SIG-M5 treated with dmso at 0.1 percent for 504 hours (cell line): ENCODE measurements at regions not wholly inside any gene's neighbourhood (a gene's known extent, or its start where the extent isn't known, plus 50 kb on each side); places are given as distances from the start of the nearest gene placed in this dataset.
"Not testable (repeated sequence)": the region's sequence is repeated elsewhere in the genome, so short reads cannot be mapped to it uniquely, and the experiment has no call there.

ENCODE experiments used
- DNase-seq: peaks from one replicate; lab custom pipeline; 2025; ENCODE audit not compliant: unreplicated experiment; lab: John Stamatoyannopoulos, UW

- no peak for DNase-seq
These were observed 126.6 kb upstream of the NAA20 start for GRCh38 chr20:19890445-19891051.

DNA sequence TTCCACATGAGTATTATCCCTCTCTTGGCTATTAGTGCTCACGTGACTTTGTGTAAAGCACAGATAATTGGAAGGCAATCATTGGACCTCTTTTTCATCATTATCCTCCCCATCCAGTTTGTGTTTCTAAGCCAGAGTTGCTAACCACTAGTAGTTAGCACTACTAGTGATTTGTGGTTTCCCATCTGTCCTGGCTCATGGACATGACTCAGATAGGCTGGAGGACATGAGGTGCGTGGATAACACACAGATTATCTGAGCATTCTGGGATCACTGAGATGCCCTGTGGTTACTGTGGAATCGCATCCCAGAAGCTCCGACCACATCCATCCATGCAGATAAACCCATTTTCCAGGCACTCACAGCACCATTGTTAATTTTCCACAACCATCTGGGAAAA, 123.8 kb upstream of the NAA20 start:
- no peak for DNase-seq

- DNase-seq, result no peak
These were observed 121.4 kb upstream of the NAA20 start for GRCh38 chr20:19895761-19896160.

- DNase-seq, result no peak
These were observed 119.3 kb upstream of the NAA20 start for GRCh38 chr20:19897891-19898290.

GRCh38 chr20:19901226-19901625, 115.9 kb upstream of the NAA20 start:
- no peak for DNase-seq

DNA sequence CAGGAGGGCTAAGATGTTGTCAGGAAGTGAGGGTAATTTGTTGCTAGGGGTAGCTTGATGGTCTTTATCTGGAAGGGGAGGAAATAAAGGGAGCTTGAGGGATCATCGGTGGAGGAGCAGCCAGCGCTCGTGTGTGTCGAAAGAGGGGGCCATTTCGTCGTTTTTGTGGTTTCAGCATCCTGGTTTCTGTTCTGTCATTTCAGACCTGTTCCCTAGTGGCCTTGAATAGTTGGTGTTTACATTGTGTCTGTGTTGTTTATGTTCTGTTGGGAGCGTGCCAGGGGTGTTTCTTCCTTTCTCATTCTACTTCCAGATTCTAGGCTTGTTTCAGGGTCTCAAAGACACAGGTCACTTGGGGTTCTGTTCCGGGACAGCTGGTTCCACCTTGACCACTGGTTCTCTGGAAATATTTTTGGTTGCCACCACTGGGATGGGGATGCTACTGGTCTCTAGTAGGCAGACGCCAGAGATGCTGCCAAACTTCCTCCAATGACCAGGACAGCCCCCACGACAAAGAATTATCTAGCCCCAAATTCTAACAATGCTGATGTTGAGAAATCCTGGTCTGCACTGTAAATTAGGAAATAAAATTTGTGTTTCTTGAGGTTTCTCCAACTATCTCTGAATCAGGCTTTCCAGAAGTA, 113.9 kb upstream of the NAA20 start:
- DNase-seq, result peak; percentile 97

- no peak for DNase-seq
These were observed 109.7 kb upstream of the NAA20 start for GRCh38 chr20:19907326-19908056.

DNA sequence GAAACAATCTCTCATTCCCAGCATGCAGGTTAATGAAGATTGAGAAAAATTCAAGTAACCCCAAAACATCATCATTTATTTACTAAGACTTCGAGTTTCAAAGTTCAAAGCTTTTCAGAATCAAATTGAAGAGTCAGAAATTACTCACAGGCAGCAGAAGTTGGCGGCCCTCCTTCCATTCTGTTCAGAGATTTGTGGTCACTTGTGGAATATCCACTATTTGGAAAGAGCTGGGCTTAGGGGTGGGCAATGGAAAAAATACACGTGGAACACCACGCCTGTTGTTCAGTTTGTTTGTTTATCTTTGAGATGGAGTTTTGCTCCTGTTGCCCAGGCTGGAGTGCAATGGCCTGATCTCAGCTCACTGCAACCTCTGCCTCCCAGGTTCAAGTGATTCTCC, 108.6 kb upstream of the NAA20 start:
- no peak for DNase-seq

- no peak for DNase-seq
These were observed 107.4 kb upstream of the NAA20 start for GRCh38 chr20:19909725-19910124.

GRCh38 chr20:19911810-19912382, 105.3 kb upstream of the NAA20 start:
- DNase-seq, result no peak

DNA sequence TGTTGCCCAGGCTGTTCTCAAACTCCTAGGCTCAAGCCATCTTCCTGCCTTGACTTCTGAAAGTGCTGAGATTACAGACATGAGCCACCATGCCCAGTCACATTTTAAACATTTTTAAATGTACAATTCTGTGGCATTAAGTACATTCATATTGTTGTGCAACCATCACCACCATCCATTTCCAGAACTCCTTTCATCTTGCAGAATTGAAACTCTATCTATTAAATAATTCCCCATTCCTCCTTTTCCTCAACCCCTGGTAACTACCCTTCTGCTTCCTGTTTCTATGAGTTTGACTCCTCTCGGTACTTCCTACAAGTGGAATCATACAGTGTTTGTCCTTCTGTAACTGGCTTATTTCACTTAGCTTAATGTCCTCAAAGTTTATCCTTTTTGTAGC, 103.8 kb upstream of the NAA20 start:
- DNase-seq, result peak; percentile 28

DNA sequence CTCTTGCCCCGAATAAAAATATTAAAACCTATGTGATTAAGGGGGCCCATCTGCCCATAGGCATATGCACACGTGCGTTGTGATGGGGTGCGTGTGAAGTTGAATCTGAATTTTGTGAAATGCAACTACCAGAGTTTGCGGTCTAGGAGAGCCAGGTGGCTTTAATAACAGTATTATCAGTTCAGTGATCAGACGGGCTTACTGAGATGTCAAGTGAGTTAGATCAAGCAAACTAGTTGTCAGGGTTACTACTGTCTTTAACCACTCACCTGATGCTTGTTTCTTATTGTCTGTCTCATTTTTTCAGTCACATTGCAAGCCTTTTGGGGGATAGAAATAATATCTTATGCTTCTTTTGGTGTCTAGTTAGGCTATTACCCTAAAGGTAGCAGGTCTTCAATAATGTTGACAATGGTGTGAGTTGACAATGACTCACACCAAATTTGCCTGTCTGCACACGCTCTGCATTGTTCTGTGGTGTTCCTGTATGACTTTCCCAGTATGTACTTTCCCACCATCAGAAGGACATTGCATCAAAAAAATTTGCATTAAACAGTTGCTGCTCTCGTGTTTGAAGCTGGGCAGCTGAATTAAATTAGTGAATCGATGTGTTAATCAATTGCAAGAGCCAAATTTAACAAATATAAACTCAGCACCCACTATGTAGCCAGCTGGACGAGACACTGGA, 103.1 kb upstream of the NAA20 start:
- DNase-seq, result no peak

GRCh38 chr20:19915111-19915798, 101.9 kb upstream of the NAA20 start:
- peak; percentile 92 for DNase-seq

GRCh38 chr20:19916531-19917485, 100.4 kb upstream of the NAA20 start:
- no peak for DNase-seq

DNA sequence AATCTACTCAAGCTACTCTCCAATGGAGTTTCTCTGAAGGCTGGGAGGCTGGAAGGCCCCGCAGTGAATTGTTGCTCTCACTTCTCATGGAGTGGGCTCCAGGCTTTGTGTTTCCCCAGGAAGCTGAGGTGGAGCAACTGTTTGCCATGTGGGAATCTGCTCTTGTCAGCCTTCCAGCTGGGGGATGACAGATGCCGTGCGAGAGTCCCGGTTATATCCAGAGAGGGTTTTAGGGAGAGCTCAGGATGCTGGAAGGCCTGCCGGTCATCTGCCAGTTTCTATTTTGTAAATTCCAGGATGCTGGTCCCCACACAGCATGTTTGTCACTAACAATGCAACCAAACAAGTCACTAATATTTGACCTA, 98.2 kb upstream of the NAA20 start:
- no peak for DNase-seq

DNA sequence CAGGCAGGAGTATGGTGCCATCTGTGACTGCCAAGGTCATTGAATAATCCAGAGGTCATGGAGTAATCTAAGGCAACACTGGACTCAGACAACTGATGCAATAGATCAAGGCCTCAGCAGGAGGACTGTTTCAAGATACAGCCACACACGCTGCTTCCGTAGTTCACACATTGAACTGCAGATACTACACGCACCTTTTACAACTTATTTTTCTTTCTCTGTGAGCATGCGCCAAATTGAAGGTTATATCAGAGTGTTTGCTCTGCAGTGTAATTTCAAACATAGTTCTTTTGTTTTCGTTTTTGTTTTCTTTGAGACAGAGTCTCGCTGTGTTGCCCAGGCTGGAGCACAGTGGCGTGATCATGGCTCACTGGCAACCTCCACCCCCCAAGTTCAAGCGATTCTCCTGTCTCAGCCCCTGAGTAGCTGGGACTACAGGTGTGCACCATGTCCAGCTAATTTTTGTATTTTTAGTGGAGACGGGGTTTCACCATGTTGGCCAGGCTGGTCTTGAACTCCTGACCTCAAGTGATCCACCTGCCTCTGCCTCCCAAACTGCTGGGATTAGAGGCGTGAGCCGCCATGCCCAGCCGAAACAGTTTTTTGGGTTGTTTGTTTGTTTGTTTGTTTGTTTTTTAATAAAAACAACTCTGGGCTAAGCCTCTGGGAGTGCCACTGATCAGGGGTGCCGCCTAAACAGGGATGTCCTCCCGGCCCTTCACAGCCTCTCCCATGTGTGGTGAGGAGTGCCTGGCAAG, 96.6 kb upstream of the NAA20 start:
- no peak for DNase-seq

- no peak for DNase-seq
These were observed 95.8 kb upstream of the NAA20 start for GRCh38 chr20:19921284-19921793.

DNA sequence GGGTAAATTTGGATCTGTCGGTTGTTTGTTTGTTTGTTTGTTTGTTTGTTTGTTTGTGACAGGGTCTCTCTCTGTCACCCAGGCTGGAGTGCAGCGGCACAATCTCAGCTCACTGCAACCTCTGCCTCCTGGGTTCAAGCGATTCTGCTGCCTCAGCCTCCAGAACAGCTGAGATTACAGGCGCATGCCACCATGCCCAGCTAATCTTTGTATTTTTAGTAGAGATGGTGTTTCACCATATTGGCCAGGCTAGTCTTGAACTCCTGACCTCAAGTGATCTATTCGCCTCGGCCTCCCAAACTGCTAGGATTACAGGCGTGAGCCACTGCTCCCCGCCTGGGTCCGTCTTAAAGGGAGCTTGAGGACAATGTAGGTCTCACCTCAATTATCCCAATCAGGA, 95.3 kb upstream of the NAA20 start:
- not testable (repeated sequence) for DNase-seq

GRCh38 chr20:19922716-19923115, 94.4 kb upstream of the NAA20 start:
- no peak for DNase-seq
